CD4-positive, alpha-beta T cell treated with Interleukin-4 for 1 hour (primary cell): ENCODE measurements at regions not wholly inside any gene's neighbourhood (a gene's known extent, or its start where the extent isn't known, plus 50 kb on each side); places are given as distances from the start of the nearest gene placed in this dataset.
"Not testable (repeated sequence)": the region's sequence is repeated elsewhere in the genome, so short reads cannot be mapped to it uniquely, and the experiment has no call there.

Experiments
- DNase-seq, 2 donors: peaks; one replicate each; pipeline ENCODE4 v3.0.0-alpha.2; 2020 to 2022

DNA sequence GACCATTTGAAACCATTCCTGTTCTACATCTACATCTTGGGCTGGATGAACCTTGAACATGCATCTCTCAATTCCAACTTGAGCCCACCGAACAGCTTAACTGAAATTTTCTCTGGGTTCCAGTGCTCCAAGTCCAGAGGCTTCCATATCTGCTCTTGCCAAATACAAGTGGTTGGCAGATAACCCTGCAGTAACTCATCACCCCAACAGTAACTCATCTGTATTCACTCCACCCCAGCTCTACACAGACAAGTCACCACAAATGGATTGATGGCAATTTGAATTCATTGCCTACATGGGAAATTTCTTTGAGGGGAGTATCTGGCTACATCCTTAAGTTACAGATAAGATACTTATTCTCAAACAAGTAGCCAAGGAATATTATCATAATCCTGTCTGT is 502.4 kb upstream of the TNP1 start:
- no peak for DNase-seq

DNA sequence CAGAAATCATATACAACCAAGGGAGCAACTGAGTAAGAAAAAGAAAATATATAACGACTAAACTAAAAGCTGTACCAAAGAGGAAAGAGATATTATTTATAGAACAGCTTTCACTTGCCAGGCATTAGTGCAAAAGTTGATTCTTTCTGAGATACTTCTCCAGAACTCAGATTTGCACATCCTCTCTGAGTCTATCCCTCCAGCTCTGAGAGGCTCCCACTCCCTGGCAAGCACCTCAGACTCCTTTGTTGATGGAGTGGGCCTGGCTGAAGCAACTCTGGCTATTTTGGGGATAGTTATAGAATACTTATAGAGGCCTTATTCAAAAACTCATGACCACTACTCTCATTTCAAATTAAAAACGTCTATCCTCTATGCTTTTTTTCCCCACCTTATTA is 501.6 kb upstream of the TNP1 start:
- no peak for DNase-seq

GRCh38 chr2:217360781-217361482 is 501.1 kb upstream of the TNP1 start:
- no peak for DNase-seq

GRCh38 chr2:217360111-217360510 is 500.2 kb upstream of the TNP1 start:
- DNase-seq: no peak

DNA sequence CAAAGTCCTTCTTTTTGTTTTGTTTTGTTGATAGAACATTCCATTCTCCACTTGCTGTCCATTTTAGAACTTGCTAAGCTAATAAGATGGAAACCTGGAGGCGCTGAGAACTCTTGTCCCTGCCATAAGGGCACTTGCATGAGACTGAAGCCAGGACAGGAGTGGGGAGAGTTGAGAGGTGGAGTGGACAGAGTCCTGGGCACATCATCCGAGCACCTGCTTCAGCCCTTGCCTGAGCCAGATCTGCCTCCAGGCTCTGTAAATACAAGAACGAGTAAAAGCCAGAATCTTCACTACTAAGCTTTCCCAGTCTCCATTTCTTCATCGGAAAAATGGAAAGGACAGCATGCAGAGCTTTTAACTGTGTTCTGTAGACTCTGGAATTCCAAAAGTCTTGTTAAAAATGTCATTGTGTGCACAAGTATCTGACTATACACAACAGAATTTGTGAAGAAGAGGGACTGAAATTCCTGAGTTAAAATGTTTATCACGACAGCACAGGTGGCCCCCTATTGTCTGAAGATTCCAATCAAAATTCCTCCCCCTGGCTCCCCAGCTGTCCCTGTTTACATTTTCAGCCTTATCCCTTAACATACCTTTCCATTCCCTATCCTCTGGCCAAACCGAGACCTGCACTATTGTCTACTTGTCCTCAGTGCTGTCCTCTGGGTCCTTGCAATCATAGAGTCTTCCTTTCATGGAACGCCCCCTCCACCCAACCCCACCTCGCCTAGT is 498.2 kb upstream of the TNP1 start:
- no peak for DNase-seq

DNA sequence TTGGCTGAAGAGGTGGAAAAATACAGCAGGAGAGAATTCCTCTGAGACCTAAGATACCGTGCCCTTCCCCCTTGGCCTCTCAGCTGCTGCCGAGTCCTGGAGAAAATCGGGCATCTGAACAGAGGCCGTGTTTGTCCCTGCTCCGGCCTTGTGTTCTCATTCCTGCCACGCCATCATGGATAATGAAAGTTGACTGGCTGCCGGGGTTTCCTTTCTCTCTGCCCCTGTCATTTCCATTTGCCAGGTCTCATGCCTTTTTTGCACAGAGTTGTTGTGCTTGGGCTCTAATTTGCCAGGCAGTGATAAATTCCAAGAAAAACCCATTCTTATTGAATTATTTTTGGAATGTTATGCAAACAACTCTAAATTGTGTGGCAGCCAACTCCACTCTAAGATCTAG is 496.9 kb upstream of the TNP1 start:
- DNase-seq: no peak

- no peak for DNase-seq
These were observed 496.3 kb upstream of the TNP1 start for GRCh38 chr2:217356142-217356541.

- no peak for DNase-seq
These were observed 493.7 kb upstream of the TNP1 start for GRCh38 chr2:217353591-217353990.

- DNase-seq: no peak
These were observed 491.5 kb upstream of the TNP1 start for GRCh38 chr2:217351378-217351777.

GRCh38 chr2:217349251-217349650 is 489.4 kb upstream of the TNP1 start:
- DNase-seq: no peak

DNA sequence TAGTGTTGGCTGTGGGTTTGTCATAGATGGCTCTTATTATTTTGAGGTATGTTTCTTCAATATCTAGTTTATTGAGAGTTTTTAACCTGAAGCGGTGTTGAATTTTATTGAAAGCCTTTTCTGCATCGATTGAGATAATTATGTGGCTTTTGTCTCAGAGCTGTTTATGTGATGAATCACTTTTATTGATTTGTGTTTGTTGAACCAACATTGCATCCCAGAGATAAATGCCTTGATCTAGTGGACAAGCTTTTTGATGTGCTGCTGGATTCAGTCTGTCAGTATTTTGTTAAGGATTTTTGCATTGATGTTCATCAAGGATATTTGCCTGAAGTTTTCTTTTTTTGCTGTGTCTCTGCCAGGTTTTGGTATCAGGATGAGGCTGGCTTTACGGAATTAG is 487.8 kb upstream of the TNP1 start:
- not testable (repeated sequence) for DNase-seq

DNA sequence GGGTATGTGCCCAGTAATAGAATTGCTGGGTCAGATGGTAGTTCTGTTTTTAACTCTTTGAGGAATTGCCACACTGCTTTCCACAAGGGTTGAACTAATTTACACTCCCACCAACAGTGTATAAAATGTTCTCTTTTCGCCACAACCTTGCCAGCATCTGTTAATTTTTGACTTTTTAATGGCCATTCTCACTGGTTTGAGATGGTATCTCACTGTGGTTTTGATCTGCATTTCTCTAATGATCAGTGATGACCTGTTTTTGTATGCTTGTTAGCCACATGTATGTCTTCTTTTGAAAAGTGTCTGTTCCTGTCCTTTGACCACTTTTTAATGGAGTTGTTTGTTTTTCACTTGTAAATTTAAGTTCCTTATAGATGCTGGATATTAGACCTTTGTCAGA is 486.2 kb upstream of the TNP1 start:
- not testable (repeated sequence) for DNase-seq

- no peak for DNase-seq
These were observed 481.0 kb upstream of the TNP1 start for GRCh38 chr2:217340899-217341298.

DNA sequence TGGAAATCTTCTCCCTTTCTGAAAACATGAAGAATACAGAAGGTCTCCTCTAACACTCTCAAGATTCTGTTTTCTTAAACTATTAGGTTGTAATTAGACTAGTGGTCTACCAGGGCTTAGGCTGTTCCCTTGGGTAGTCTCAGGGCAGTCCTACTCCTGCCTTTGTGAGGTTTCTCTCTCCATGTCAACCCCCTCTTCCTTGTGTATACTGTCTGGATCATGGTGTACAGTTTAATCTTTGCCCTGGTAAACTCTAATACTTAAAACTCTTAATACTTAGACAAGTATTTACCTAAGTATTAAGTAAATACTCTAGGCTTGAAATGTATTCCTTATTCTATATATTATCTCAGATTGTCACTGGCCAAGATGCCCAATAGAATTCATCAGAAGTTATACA is 480.3 kb upstream of the TNP1 start:
- no peak for DNase-seq

GRCh38 chr2:217339753-217340152 is 479.9 kb upstream of the TNP1 start:
- no peak for DNase-seq

DNA sequence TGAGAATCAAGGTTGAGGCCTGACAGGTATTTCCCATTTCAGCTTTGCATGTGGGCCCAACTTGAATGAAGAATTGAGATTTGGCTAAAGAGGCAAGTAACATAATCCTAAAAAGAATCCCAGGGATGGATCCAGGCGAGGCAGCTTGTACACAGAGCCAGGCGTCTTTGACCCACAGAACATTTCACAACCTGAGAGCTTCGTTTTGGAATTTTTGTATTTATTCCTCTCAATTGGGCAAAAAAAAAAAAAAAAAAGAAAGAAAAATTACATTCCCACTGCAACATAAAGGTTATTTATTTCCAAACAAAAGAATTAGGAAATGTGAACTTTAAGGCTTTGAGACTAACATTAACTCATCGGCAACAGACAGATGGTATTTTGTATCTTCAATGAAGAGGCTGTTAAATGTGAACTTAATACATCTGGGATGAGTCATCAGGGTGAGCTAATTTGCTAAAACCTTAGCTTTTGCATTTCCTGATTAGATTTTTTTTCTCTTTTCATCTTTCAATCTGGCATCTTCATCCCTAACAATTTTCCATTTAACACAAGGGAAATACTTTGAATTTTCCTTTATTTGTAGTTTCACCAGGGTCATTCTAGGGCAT is 478.5 kb upstream of the TNP1 start:
- no peak for DNase-seq

DNA sequence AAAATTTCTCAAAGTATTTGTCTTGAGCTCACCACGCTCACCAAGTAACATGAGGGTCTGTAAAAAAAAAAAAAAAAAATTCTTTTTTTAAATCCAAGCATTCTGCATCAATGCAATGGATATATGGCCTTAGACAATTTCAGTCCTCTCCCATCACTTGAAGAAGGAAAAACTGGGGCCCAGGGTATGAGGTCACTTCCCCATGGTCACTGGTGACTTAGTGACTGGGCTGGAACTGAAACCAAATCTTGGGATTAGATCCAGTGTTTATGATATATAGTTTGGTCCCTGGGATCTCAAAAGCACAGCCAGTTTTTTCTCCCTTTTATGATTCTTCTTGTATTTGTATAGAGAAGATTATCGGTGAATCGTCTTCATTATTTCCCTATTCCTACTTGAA is 477.9 kb upstream of the TNP1 start:
- no peak for DNase-seq

DNA sequence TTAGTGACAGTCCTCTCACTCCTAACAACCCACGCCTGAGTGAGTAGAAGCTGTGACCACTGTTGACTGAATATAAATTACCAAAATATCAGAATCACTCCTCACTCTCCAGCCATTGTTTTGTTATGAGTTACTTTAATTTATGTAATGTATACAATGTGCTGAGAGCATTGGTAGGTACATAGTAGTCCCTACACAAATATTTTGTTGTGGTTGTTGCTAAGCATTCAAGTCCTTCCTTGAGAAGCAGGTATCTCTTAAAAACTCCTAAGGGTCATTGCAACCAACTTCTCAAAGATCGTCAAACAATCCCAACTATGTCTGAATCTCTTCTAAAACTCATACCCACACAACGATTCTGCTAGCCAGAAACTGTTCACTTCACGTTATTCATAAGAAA is 476.8 kb upstream of the TNP1 start:
- DNase-seq: no peak

GRCh38 chr2:217335341-217335966 is 475.6 kb upstream of the TNP1 start:
- no peak for DNase-seq

DNA sequence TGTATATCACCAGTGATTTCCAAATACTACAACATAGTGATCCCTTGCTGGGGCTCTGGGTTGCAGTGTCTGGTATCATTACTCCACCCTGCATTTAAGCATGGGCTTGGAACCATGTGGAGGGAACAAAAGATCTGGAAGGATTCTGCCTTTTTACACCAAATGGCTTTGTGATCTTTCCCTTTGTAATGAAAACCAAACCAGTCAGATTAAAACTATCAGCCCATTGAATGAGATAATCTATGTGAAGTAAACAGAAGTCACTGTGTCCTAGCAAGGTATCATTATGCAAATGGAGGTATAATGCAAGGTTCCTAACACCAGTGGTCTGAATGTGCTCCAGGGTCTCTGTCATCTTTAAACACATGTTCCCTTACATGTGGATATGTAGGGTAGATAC is 474.7 kb upstream of the TNP1 start:
- DNase-seq: no peak

GRCh38 chr2:217332866-217333265 is 473.0 kb upstream of the TNP1 start:
- no peak for DNase-seq

DNA sequence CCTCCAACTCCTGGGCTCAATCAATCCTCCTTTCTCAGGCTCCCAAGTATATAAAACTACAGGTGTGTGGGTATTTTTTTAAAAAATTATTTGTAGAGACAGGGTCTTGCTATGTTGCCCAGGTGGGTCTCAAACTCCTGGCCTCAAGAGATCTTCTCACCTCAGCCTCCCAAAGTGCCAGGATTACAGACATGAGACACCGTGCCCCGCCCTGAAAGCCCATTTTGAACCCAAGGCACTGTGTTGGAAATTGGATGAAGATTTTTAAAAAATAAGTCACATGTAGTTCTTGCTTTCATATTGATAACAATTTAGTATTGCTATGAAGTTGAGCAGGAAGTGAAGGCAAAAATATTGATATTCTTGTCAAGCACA is 472.5 kb upstream of the TNP1 start:
- DNase-seq: no peak

DNA sequence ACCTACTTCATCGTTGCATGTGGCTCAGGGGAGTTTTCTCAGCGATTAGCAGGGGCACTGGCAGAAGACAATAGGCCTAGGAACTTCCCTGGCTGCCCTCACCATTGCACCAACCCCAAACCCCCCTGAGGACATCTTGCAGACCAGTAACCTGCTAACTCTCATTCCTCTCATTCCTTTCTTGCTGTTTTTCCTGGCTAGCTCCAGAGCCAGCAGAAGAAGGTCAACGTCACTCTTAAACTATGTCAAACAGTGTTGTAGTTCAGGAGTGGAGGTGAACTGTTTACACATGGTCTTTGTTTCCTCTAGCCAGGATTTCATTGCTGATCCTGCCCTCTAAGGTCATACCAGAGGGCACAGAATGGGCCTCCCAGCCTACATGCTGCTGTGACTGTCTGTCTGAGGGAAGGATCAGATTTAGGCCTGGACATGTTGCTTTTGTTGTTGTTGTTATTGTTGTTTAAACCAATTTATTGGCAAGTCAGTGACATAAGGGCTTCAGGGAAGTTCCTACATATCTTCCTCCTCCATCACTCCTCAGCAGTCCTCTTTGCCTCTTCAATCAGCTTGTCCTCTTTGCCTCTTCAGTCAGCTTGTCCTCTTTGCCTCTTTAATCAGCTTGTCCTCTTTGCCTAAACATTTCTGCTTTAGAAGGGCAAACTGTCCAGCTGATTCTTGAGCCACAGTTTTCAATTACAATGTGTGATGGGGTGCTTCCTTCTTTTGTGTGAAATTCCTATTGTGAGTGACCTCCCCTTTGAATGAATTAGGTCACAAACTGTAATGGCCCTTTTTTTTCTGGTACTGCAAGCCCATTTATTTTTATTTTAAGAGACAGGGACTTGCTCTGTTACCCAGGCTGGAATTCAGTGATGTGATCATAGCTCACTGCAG is 471.9 kb upstream of the TNP1 start:
- no peak for DNase-seq
